ENCODE measurements at regions not wholly inside any gene's neighbourhood (a gene's known extent, or its start where the extent isn't known, plus 50 kb on each side); places are given as distances from the start of the nearest gene placed in this dataset.

DNA sequence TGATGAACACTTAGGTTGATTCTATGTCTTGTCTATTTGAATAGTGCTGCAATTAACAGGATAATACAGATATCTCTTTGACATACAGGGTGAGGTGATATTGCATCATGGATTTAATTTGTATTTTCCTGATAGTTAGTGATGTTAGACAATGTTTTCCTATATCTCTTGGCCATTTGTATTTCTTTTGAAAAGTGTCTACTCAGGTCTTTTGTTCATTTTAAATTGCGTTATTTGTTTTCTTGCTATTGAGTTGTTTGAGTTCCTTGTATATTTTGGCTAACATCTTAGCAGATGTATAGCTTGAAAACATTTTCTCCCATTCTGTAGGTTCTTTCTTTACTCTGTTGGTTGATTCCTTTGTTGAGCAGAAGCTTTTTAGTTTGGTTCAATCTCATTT, 460.6 kb downstream of the CCDC91 start:
- intact Hi-C loops (cut with micrococcal nuclease), result no loop called here
- TF ChIP-seq CTCF (IDR thresholded peaks at IDR 0.05), result no peak

GRCh38 chr12:28652239-28652638, 462.0 kb downstream of the CCDC91 start:
- no peak for ATAC-seq
- no peak for DNase-seq
- Mint-ChIP-seq H3K27me3 (peaks cover 5% of the 10 kb centered on the region), H3K4me1 (ENCODE audit: low read depth) (no peaks in the 10 kb centered on the region), H3K4me3 (no peak overlapping the region), H3K27ac (no peak overlapping the region), H3K9me3 (peaks cover 2% of the 10 kb centered on the region), H3K36me3 (ENCODE audit: low read depth) (no peaks in the 10 kb centered on the region)
- POLR2A ChIA-PET, result no interaction called here
- intact Hi-C loops (cut with micrococcal nuclease), result no loop called here
- CTCF ChIA-PET, result no interaction called here
- TF ChIP-seq CTCF (IDR thresholded peaks at IDR 0.05), result no peak

More for the DNA sequence above, 460.6 kb downstream of the CCDC91 start:
- DNase-seq (no peak), ATAC-seq (no peak)
- Mint-ChIP-seq H3K27me3 (peaks cover 5% of the 10 kb centered on the region), H3K4me1 (ENCODE audit: low read depth) (no peaks in the 10 kb centered on the region), H3K36me3 (ENCODE audit: low read depth) (no peaks in the 10 kb centered on the region), H3K4me3 (no peak overlapping the region), H3K27ac (no peak overlapping the region), H3K9me3 (peaks cover 2% of the 10 kb centered on the region)
- ChIA-PET POLR2A (no interaction called here), CTCF (no interaction called here)

DNA sequence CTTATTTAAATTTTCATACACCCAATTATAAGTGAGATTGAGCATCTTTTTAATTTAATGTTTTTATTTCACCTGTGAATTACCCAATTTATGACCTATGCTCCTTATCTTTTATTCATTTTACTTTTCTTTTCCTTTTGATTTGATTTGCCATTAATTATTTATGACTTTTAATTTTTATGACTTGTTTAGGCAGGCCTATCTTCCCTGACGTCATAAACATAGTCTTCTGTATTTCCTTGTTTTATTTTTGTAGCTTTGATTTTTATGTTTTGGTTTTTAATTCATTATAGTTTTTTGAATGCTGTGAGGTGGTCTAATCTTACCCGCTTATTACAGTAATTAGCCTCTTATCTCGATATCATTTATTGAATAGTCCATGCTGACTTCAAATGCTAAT, 467.1 kb upstream of the FAR2 start:
- ChIA-PET CTCF (no interaction called here), POLR2A (no interaction called here)
- no peaks in the 10 kb centered on the region for H3K36me3 Mint-ChIP-seq (ENCODE audit: low read depth)
- ATAC-seq (no peak), DNase-seq (no peak)
- intact Hi-C loops (cut with micrococcal nuclease), result no loop called here
- no peak for TF ChIP-seq CTCF (IDR thresholded peaks at IDR 0.05)
- peaks cover 2% of the 10 kb centered on the region for H3K9me3 Mint-ChIP-seq
- H3K4me1 Mint-ChIP-seq (ENCODE audit: low read depth), result no peaks in the 10 kb centered on the region
- H3K4me3 Mint-ChIP-seq, result no peak overlapping the region
- H3K27ac Mint-ChIP-seq, result no peak overlapping the region
- H3K27me3 Mint-ChIP-seq, result no peaks in the 10 kb centered on the region

DNA sequence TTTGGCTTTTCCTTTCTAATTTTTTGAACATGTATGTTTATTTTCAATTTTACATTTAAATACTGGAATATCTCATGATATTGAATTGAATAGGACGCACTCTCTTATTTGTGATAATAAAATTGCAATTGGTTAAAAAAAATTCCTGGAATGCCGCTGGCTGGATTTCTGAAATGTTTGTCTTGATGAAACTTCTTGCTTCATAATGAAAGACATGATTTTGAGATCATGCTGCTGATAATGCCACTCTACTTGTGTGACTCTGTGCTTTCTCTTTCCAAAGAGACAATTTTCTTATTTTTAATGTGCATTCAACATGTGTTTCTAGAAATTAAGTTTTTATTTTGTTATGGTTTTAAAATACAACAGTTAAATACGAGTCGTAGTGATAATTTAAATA, 465.7 kb upstream of the FAR2 start:
- Mint-ChIP-seq H3K27ac (no peak overlapping the region), H3K9me3 (no peaks in the 10 kb centered on the region), H3K27me3 (no peaks in the 10 kb centered on the region), H3K4me1 (ENCODE audit: low read depth) (no peaks in the 10 kb centered on the region), H3K4me3 (no peak overlapping the region), H3K36me3 (ENCODE audit: low read depth) (no peaks in the 10 kb centered on the region)
- no peak for ATAC-seq
- no peak for DNase-seq
- ChIA-PET POLR2A (no interaction called here), CTCF (no interaction called here)
- no peak for TF ChIP-seq CTCF (IDR thresholded peaks at IDR 0.05)
- intact Hi-C loops (cut with micrococcal nuclease), result no loop called here

- peaks cover 2% of the 10 kb centered on the region for H3K9me3 Mint-ChIP-seq
- intact Hi-C loops (cut with micrococcal nuclease), result no loop called here
- POLR2A ChIA-PET, result no interaction called here
- H3K4me1 Mint-ChIP-seq (ENCODE audit: low read depth), result no peaks in the 10 kb centered on the region
- DNase-seq, result no peak
- CTCF ChIA-PET, result no interaction called here
- no peak overlapping the region for H3K4me3 Mint-ChIP-seq
- no peaks in the 10 kb centered on the region for H3K27me3 Mint-ChIP-seq
- ATAC-seq, result no peak
- no peak for TF ChIP-seq CTCF (IDR thresholded peaks at IDR 0.05)
- H3K36me3 Mint-ChIP-seq (ENCODE audit: low read depth), result no peaks in the 10 kb centered on the region
- H3K27ac Mint-ChIP-seq, result no peak overlapping the region
Observed at GRCh38 chr12:28689398-28690175, 459.5 kb upstream of the FAR2 start.

All from activated CD8-positive, alpha-beta T cell treated with anti-CD3 and anti-CD28 coated beads for 36 hours (primary cell).